OCI-LY7 (cell line): ENCODE measurements at regions not wholly inside any gene's neighbourhood (a gene's known extent, or its start where the extent isn't known, plus 50 kb on each side); places are given as distances from the start of the nearest gene placed in this dataset.

Source experiments
- CTCF ChIP-seq: fragments of 200-600 bp; sonication (generic); conservative IDR thresholded peaks from 2 replicates; pipeline ENCODE4 v1.5.1; 2014; ENCODE audit warnings: mild to moderate bottlenecking, antibody characterized with exemption, low read length, moderate library complexity, mixed read lengths
- EZH2phosphoT487 ChIP-seq: fragments of 200-600 bp; sonication (generic); IDR thresholded peaks from 2 replicates; pipeline ENCODE4 v1.6.1; 2018; ENCODE audit warnings: low read depth, borderline replicate concordance, mild to moderate bottlenecking, mixed run types, antibody characterized with exemption, low read length, moderate library complexity, mixed read lengths

- no peak for TF ChIP-seq CTCF
- TF ChIP-seq EZH2phosphoT487 = no peak
Observed at GRCh38 chr2:142755191-142755590, 122.3 kb upstream of the KYNU start.
